Activated effector memory CD4-positive, alpha-beta T cell treated with Interleukin-2 at 50 U/mL for 16 hours (primary cell): ENCODE measurements at regions not wholly inside any gene's neighbourhood (a gene's known extent, or its start where the extent isn't known, plus 50 kb on each side); places are given as distances from the start of the nearest gene placed in this dataset.

Source experiments
- DNase-seq: peaks from one replicate; pipeline ENCODE4 v3.0.0-alpha.2; 2020

DNA sequence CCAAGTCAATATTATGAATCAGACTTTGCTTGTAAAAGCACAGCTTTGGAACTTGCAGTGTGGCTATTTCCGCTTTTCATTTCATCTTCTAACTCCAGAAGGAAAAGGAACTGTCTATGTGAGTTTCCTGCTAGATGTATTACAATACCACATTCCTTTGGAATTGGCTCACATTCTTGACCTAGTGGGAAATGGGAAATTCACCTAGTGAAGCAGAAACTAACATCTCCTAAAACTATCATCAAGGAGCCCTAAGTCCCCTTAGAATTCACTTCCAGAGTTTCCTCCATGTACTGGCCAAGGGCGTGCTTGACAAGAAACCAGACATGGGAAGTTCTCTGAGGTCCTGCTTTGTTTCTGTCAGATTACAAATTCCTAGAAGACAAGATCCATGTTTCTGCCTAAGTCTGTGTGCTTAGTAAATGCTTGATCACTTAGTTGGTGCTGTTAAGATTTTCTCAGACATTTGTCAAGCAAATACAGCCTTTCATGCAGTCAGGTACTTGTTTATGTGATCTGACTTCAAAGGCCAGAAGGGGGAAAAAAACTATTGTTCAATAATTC is 275.7 kb upstream of the FN1 start:
- DNase-seq, result no peak

DNA sequence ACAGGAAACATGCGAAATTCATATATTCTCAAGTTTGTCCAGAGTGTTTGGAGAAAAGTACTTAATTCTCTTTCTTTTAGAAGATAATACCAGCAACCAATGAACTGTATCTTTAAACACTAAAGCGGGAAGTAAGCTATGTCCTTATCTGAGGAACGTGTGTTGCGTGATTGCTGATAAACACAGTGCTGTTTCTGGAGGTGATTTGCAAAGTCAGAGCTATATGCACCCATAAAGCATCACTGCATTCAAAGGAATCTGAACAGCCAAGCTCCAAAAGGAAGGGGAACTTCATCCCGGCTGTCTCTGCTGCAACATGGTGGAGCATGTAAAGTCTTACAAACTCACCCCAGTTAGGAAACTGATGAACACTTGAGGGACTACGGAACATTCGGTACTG is 271.7 kb upstream of the FN1 start:
- DNase-seq, result no peak

DNA sequence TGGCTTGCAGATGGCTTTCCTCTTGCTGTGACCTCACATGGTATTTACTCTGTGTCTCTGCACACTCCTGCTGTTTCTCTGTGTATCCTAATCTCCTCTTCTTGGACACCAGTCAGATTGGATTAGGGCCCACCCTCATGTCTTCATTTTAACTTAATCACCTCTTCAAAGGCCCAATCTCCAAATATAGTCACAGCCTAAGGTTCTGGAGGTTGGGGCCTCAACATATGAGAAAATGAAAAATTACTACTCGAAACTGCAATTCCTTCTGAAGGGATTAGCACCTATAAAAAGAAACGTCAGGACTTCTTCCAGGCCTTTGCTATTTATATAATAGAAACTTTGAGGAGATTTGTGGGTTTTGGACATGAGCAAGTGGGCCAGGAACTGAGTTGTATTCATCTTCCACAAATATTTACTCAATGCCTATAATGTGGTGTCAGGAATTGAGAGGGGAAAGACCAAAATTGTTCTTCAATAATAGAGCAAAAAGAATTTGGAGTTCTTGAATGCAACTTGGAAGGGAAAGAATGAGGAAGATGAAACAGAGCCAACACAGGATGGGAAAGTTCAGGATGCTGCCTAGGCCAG is 270.0 kb upstream of the FN1 start:
- DNase-seq, result no peak

DNA sequence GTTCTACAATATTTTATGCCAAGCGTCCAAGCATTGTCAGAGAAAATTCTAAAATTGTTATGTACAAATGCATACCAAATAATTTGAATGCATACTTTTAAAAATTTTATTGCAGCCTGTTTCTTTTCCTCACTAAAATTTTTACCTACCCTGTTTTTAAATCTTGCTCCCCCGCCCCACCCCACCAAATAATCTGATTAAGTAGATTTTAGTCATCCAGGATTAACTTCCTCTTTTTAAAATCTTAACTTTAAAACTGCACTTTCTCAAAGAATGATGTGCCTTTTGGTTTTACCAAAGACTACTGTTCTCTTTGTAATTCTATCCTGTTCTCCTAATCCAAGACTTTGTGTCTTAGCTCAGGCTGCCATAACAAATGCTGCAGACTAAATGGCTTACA is 269.4 kb upstream of the FN1 start:
- no peak for DNase-seq

DNA sequence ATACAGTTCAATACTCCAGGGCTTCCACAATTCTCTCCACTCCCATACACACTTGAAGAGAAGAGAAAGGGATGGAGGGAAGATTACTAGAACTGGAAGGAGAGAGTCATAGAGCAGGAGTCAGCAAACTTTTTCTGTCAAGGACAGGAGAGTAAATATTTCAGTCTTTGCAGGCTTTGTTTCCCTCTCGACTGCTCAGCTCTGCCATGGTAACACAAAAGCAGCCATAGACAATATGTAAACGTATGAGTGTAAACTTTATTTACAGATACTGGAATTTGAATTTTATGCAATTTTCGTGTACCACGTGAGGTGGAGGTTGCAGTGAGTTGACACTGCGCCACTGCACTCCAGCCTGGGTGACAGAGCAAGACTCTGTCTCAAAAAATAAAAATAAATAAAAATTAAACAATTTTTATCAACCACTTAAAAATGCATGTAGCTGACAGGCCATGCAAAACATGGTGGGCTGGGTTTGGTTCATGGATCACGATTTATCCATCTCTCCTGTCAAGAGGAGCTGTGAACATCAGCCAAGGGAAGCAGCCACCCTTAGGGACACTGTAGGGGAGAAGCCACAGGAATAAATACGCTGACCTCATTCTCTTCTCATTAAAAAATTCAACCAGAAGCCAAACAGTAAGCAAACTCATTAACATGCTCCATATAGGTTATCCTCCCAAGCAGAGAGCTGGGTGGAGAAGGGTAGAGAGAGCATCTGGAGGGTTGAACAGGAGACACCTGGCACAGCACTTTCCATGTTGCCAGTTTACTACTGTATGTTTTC is 266.4 kb upstream of the FN1 start:
- no peak for DNase-seq

DNA sequence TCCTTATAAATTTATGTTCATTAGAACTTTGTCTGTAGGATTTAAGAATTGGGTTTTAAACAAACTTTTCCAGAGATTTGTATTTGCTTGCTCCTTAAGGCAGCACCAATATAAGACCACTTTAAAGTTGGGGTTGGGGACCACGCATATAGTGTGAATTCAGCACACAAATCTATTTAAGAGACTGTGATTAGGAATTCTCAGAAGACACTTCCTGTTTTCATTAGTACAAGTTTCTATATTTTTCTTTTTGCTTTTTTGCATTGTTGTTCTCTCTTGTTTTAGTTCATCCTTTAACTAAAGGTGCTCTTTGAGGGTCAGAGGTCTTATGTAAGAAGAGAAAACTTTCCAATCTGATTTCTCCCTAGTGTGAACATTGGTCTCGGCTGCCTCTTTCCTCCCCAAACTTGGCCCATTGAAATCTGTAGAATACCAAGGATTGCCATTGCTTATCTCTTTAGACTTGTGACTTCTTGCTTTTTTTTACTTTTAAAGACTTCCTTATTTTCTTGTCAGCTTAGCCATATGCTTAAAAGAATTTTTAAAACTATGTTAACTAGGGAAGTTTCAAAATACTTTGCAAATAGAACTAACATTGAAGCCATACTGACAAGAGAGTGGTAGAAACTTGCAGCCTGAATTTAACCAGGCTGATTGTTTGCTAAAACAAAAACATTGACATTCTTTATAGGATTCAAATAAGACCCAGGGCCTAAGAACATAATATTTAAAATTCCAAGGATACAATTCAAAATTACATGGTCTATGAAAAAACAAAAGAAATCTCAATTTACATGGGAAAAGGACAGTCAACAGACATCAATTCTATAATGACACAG is 264.1 kb upstream of the FN1 start:
- no peak for DNase-seq

DNA sequence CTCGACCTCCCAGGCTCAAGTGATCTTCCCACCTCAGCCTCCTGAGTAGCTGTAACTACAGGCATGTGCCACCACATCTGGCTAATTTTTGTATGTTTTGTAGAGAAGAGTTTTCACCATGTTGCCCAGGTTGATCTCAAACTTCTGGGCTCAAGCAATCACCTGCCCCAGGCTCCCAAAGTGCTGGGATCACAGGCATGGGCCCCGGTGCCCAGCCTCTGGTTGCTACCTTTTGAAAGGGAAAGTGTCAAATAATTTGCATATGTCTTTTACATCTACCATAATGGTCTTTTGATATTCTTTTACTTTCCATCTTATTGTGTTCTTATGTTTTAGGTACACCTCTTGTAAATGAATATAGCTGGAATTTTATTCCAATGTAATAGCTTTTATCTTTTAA is 263.1 kb upstream of the FN1 start:
- DNase-seq, result no peak

DNA sequence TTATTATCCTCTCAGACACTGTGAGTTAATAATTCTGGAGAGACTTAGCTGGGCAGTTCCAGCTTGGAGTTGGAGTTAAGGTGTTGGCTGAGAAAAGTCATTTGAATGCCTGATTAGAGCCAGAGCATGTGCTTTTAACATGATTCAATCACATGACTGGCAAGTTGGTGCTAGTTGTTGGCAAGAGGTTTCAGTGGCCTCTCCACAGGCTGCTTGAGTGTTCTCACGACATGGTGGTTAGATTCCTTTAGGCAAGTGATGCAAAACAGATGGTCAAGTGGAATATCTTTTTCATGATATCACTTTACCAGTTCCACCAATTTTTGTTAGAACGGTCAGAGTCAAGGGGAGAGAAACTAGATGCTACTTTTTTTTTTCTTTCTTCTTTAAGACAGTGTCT is 262.7 kb upstream of the FN1 start:
- no peak for DNase-seq

GRCh38 chr2:215697496-215697895 is 261.6 kb upstream of the FN1 start:
- no peak for DNase-seq

- DNase-seq, result no peak
These were observed 261.1 kb upstream of the FN1 start for GRCh38 chr2:215697003-215697402.

DNA sequence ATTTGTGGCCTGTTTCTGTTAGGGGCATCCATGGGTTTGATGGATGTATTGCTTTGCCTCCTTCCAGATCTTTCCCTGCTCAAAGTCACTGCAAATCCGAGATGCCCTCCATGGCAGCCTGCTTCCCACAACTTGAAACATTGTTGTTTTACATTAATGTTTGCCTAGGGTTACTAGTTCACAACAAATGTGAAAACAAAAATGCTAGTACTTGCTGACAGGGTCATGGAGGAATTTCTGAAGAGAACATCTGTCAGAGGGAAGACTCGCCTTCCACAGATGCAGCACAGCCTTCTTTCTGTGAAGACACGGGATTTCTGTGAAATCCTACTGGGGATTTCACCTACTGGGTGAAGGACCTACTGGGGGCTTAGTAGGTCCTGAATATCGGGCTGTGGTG is 260.0 kb upstream of the FN1 start:
- no peak for DNase-seq

GRCh38 chr2:215693999-215694580 is 258.2 kb upstream of the FN1 start:
- no peak for DNase-seq

DNA sequence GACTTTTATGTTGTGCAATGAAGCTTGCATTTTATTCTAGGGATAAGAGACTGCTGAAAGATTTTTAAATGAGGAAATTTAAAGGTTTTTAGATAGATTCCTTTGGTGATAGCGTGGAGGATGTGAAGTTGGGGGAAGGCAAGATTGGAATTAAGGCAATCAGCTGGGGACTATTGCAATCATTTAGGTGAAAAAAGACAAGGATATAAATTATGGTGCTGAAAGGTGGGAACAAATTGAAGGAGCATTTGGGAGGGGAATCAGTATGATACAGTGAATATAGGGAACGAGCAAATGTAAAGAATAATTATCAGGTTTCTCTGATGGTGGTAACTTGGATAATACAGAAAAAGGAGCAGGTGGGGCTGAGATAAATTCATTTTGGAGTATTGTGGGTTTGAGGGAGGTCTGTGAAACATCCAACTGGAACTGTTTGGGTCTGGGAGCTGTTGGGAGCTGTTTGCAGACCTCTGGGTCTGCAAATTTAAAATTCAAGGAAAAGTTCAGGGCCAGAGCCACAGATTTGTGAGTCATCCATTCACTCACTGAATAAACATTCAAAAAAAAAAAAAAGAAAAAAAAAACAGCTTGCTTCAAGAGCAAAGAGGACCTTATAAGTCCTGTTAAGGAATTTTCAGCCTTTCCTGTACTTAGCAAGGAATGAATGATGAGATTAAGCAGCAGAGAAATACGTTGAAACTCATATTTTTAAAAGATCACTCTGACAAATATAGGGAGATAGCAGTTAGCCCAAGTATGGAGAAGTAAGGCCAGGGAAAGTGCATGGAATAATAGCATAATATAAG is 257.5 kb upstream of the FN1 start:
- DNase-seq, result no peak

GRCh38 chr2:215692387-215693079 is 256.7 kb upstream of the FN1 start:
- no peak for DNase-seq

GRCh38 chr2:215691346-215691745 is 255.5 kb upstream of the FN1 start:
- DNase-seq, result no peak

- no peak for DNase-seq
These were observed 251.5 kb upstream of the FN1 start for GRCh38 chr2:215687149-215688031.

DNA sequence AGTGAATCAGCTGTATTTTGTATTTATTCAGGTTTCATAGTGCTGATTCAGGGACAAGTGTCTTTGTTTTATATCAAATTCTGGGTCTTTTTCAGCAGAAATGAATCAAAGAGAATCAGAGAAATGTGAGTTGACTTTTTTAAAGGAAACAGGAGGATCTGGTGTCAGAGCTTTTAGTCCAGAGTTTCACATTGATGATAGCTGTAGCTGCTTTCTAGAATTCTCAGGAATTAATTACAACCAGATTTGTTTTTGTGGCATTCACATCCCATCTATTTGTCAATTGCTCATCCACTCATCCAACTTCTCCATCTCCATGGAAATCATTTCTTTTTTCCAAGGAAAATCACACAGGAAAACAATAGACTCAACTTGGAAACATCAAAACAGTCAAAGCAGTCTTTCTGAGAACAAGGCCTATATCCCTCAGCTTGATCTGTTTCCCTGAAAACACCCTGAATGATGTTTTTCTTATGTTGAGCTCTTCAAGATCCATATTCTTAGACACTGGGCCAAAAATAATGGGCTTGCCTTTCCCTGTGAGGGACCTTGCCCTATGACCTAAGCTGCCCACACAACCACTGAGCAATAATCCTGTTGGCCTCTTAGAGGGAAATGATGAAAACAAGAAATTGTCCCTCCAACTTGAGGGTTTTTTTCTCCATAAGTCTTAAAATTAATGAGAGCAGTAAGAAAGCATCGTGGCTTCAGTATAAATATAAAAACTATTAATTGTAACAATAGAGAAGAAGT is 249.5 kb upstream of the FN1 start:
- DNase-seq, result no peak

DNA sequence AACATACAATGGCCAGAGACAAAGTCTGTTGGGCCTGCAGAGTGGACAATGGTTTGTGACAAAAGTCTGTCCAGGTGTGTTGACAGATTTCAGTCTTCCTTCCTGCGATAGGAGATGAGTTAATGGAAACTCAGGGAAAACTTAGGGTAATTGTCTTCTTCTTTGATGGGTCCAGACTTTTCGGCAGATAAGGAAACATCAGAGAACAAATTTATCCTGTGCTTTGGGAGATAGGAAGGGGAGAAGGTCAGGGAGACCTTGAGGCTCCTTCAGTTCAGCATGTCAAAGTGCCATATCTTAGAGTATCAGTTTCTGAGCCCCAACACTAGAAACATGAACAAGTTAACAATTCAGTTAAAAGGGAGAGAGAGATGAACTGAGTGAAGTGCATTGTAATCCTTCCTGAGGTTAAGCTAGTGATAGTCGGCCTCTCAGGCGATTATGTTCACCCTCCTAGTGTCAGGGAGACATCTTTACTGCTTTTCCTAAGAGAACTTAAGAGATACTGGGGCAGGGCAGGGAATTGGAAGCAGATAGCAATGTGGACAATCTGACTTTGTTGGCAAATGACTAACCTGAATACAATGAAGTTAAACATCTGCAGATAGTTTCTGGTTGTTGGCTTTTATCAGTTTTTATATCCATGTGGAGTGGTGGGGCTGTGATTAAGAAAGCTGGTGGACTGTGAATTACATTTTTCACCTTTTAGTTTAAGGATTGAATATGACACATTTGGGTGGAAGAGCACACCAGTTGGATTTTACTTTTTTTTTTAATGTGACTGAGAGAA is 248.8 kb upstream of the FN1 start:
- DNase-seq, result no peak

DNA sequence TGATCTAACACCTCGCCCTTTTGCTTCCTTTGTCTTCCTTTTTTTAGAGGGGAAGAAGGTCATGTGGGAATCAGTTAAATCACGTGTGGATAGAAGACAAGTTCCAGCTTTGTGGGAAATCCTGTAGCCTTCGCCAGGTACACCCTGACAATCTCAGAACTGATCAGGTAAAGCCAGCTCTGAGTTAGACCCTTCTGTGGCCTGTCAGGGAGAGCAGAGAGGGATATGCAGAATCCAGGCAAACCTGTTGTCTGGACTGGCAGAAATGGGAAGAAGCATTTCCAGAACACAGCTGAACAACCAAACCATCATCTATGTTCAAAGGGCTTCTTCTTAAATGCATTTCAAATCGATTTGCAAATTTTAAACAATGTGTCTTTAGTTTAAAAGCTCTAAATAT is 247.4 kb upstream of the FN1 start:
- no peak for DNase-seq
